ENCODE measurements at regions not wholly inside any gene's neighbourhood (a gene's known extent, or its start where the extent isn't known, plus 50 kb on each side); places are given as distances from the start of the nearest gene placed in this dataset.

GRCh38 chr11:26792941-26793340 is 71.1 kb upstream of the SLC5A12 start:
- H3K4me1 ChIP-seq (ENCODE audit: control insufficient read depth in 1 of 2, insufficient read depth in 2 of 2, low read length in 2 of 2): no peaks in the 10 kb centered on the region
- no TSS peak for BruUV-seq (replicated peaks)
- H3K27ac ChIP-seq (ENCODE audit: low read depth, low read length): no peak overlapping the region
- no peaks in the 10 kb centered on the region; the same call in 1 of the 2 replicates for H4K20me1 ChIP-seq (ENCODE audit: insufficient read depth)
- no peaks in the 10 kb centered on the region for H3K36me3 ChIP-seq (ENCODE audit: control insufficient read depth in 1 of 2, insufficient read depth in 2 of 2, low read length in 2 of 2)
- ChIA-PET RAD21 (ENCODE audit: low non-redundant PET in 1 of 2, low total read pairs in 2 of 2, uncharacterized antibody in 2 of 2, unreplicated experiment in 2 of 2) (no interaction called here), CTCF (no interaction called here), POLR2A (no interaction called here)
- no peak overlapping the region for H3K4me3 ChIP-seq (replicated peaks in 1 of 2; ENCODE audit: low read depth in 1 of 2, low read length in 2 of 2)
- H3K9me3 ChIP-seq (ENCODE audit: control insufficient read depth in 1 of 2, insufficient read depth in 1 of 2, low read depth in 1 of 2, low read length in 2 of 2): peaks cover 0 to 9% of the 10 kb centered on the region in 2 experiments; a peak in 2 of 4 replicates
- H3K9me2 ChIP-seq (ENCODE audit: insufficient read depth): no peaks in the 10 kb centered on the region
- intact Hi-C loops (cut with micrococcal nuclease): no loop called here
- DNase-seq (ENCODE audit: low read depth, low spot score) (no peak), ATAC-seq (no peak)
- no peaks in the 10 kb centered on the region for H3K27me3 ChIP-seq (ENCODE audit: insufficient read depth, low read length)
- no peak overlapping the region for H3K4me2 ChIP-seq (ENCODE audit: low read length)
- H3K79me2 ChIP-seq (ENCODE audit: insufficient read depth, low read length): no peaks in the 10 kb centered on the region
- no peak overlapping the region for H3K9ac ChIP-seq (ENCODE audit: low read length)
- no peak overlapping the region for H2AFZ ChIP-seq (ENCODE audit: low read depth, low read length, poor library complexity, severe bottlenecking)
- TF ChIP-seq YY1 (IDR thresholded peaks at IDR 0.05; ENCODE audit: extremely low read depth, insufficient replicate concordance, low read depth, low read length) (no peak), EZH2phosphoT487 (IDR thresholded peaks at IDR 0.05; ENCODE audit: borderline replicate concordance) (no peak), CTCF (IDR thresholded peaks at IDR 0.05 in 2 of 3, conservative IDR thresholded peaks at IDR 0.05 in 1 of 3; ENCODE audit: borderline replicate concordance in 1 of 3, insufficient read depth in 1 of 3, low read depth in 2 of 3, low read length in 2 of 3) (no peak), ZFX (IDR thresholded peaks at IDR 0.05) (no peak), ELF1 (IDR thresholded peaks at IDR 0.05; ENCODE audit: borderline replicate concordance, low read depth) (no peak), EZH2 (IDR thresholded peaks at IDR 0.05) (no peak), POLR2AphosphoS5 (IDR thresholded peaks at IDR 0.05; ENCODE audit: low read depth, low read length) (no peak), MAX (IDR thresholded peaks at IDR 0.05) (no peak)

GRCh38 chr11:26793487-26793886 is 71.6 kb upstream of the SLC5A12 start:
- Histone ChIP-seq H4K20me1 (ENCODE audit: insufficient read depth) (no peaks in the 10 kb centered on the region; the same call in 1 of the 2 replicates), H3K36me3 (ENCODE audit: control insufficient read depth in 1 of 2, insufficient read depth in 2 of 2, low read length in 2 of 2) (no peaks in the 10 kb centered on the region), H3K9me2 (ENCODE audit: insufficient read depth) (no peaks in the 10 kb centered on the region), H3K27ac (ENCODE audit: low read depth, low read length) (no peak overlapping the region), H3K79me2 (ENCODE audit: insufficient read depth, low read length) (no peaks in the 10 kb centered on the region), H3K4me2 (ENCODE audit: low read length) (no peak overlapping the region), H3K9ac (ENCODE audit: low read length) (no peak overlapping the region), H3K4me1 (ENCODE audit: control insufficient read depth in 1 of 2, insufficient read depth in 2 of 2, low read length in 2 of 2) (no peaks in the 10 kb centered on the region), H3K4me3 (replicated peaks in 1 of 2; ENCODE audit: low read depth in 1 of 2, low read length in 2 of 2) (no peak overlapping the region), H2AFZ (ENCODE audit: low read depth, low read length, poor library complexity, severe bottlenecking) (no peak overlapping the region), H3K9me3 (ENCODE audit: control insufficient read depth in 1 of 2, insufficient read depth in 1 of 2, low read depth in 1 of 2, low read length in 2 of 2) (peaks cover 0 to 9% of the 10 kb centered on the region in 2 experiments; a peak in 2 of 4 replicates), H3K27me3 (ENCODE audit: insufficient read depth, low read length) (no peaks in the 10 kb centered on the region)
- ChIA-PET POLR2A (no interaction called here), CTCF (no interaction called here), RAD21 (ENCODE audit: low non-redundant PET in 1 of 2, low total read pairs in 2 of 2, uncharacterized antibody in 2 of 2, unreplicated experiment in 2 of 2) (no interaction called here)
- no peak for ATAC-seq
- intact Hi-C loops (cut with micrococcal nuclease): no loop called here
- no peak for DNase-seq (ENCODE audit: low read depth, low spot score)
- no TSS peak for BruUV-seq (replicated peaks)
- no peak for TF ChIP-seq CBX3 (IDR thresholded peaks at IDR 0.05; ENCODE audit: low read depth)
- no peak for TF ChIP-seq POLR2A (IDR thresholded peaks at IDR 0.05; ENCODE audit: borderline replicate concordance, extremely low read depth, insufficient read depth, insufficient read length)
- no peak for TF ChIP-seq CEBPB (IDR thresholded peaks at IDR 0.05; ENCODE audit: low read depth)
- no peak for TF ChIP-seq EZH2phosphoT487 (IDR thresholded peaks at IDR 0.05; ENCODE audit: borderline replicate concordance)
- no peak for TF ChIP-seq EGR1 (IDR thresholded peaks at IDR 0.05; ENCODE audit: low read depth)
- TF ChIP-seq YY1 (IDR thresholded peaks at IDR 0.05; ENCODE audit: extremely low read depth, insufficient replicate concordance, low read depth, low read length): no peak
- no peak for TF ChIP-seq ATF3 (IDR thresholded peaks at IDR 0.05)
- TF ChIP-seq TCF7L2 (IDR thresholded peaks at IDR 0.05; ENCODE audit: borderline replicate concordance, extremely low read depth, insufficient read depth, insufficient read length): no peak
- TF ChIP-seq RAD21 (IDR thresholded peaks at IDR 0.05; ENCODE audit: low read depth): no peak
- TF ChIP-seq REST (IDR thresholded peaks at IDR 0.05; ENCODE audit: low read depth): no peak
- TF ChIP-seq ZFX (IDR thresholded peaks at IDR 0.05): no peak

All from HCT116 (cell line).